GM23248 (cell line): ENCODE measurements at regions not wholly inside any gene's neighbourhood (a gene's known extent, or its start where the extent isn't known, plus 50 kb on each side); places are given as distances from the start of the nearest gene placed in this dataset.
"Not testable (repeated sequence)": the region's sequence is repeated elsewhere in the genome, so short reads cannot be mapped to it uniquely, and the experiment has no call there.

Source experiments
- DNase-seq: peaks from one replicate; pipeline ENCODE4 v3.0.0-alpha.2; 2015
- H2AFZ ChIP-seq: fragments of 200-600 bp; sonication (generic); 2 replicates; pipeline ENCODE4 v1.6.1; 2016; ENCODE audit warnings: antibody characterized with exemption
- H3F3A ChIP-seq: fragments of 200-600 bp; sonication (generic); 2 replicates; pipeline ENCODE4 v1.6.1; 2016; ENCODE audit warnings: mild to moderate bottlenecking, antibody characterized with exemption, mixed run types; ENCODE audit not compliant: insufficient read depth
- H3K27ac ChIP-seq: fragments of 200-600 bp; sonication (generic); 2 replicates; pipeline ENCODE4 v1.5.1; 2016; ENCODE audit warnings: mild to moderate bottlenecking
- H3K27me3 ChIP-seq: fragments of 200-600 bp; sonication (generic); replicated peaks from 2 replicates; pipeline ENCODE4 v1.6.1; 2016; ENCODE audit warnings: mild to moderate bottlenecking; ENCODE audit not compliant: insufficient read depth
- H3K36me3 ChIP-seq: fragments of 200-600 bp; sonication (generic); 2 replicates; pipeline ENCODE4 v1.6.1; 2016; ENCODE audit warnings: low read depth, mild to moderate bottlenecking
- H3K4me1 ChIP-seq: fragments of 200-600 bp; sonication (generic); 2 replicates; pipeline ENCODE4 v1.6.1; 2016; ENCODE audit warnings: mild to moderate bottlenecking; ENCODE audit not compliant: insufficient read depth
- H3K4me2 ChIP-seq: fragments of 200-600 bp; sonication (generic); one replicate; pipeline ENCODE4 v1.6.1; 2016; ENCODE audit warnings: mild to moderate bottlenecking; ENCODE audit not compliant: unreplicated experiment
- H3K4me3 ChIP-seq: fragments of 200-600 bp; sonication (generic); 2 replicates; pipeline ENCODE4 v1.5.1; 2016; ENCODE audit warnings: mild to moderate bottlenecking
- H3K79me2 ChIP-seq: fragments of 200-600 bp; sonication (generic); 2 replicates; pipeline ENCODE4 v1.6.1; 2016; ENCODE audit warnings: mild to moderate bottlenecking; ENCODE audit not compliant: insufficient read depth
- H3K9ac ChIP-seq: fragments of 200-600 bp; sonication (generic); 2 replicates; pipeline ENCODE4 v1.6.1; 2016; ENCODE audit warnings: mild to moderate bottlenecking
- H3K9me2 ChIP-seq: fragments of 200-600 bp; sonication (generic); 2 replicates; pipeline ENCODE4 v1.6.1; 2016; ENCODE audit warnings: mixed run types, mild to moderate bottlenecking, moderate library complexity; ENCODE audit not compliant: insufficient read depth
- H3K9me3 ChIP-seq: fragments of 200-600 bp; sonication (generic); one replicate; pipeline ENCODE4 v1.6.1; 2017; ENCODE audit warnings: low read depth
- H4K20me1 ChIP-seq: fragments of 200-600 bp; sonication (generic); 2 replicates; pipeline ENCODE4 v1.6.0; 2016; ENCODE audit not compliant: insufficient read depth
- EZH2 ChIP-seq: fragments of 200-600 bp; sonication (generic); IDR thresholded peaks from 2 replicates; pipeline ENCODE4 v1.6.1; 2018; ENCODE audit warnings: antibody characterized with exemption, mild to moderate bottlenecking; ENCODE audit not compliant: insufficient read depth, poor library complexity, severe bottlenecking
- EZH2phosphoT487 ChIP-seq: fragments of 200-600 bp; sonication (generic); IDR thresholded peaks from 2 replicates; pipeline ENCODE4 v1.6.1; 2018; ENCODE audit warnings: antibody characterized with exemption, moderate library complexity, mild to moderate bottlenecking, low read depth; ENCODE audit not compliant: insufficient read depth
- WGBS, 2 experiments: methylation state at CpG; one replicate each; pipeline ENCODE4 v1.1.6; 2015 to 2017; ENCODE audit warnings: low lambda C conversion rate in 2 of 2, low coverage in 1 of 2; ENCODE audit errors: missing lambda C conversion rate in 2 of 2; 5-methylcytosine and 5-hydroxymethylcytosine counted together
- in situ Hi-C: fragments of 300-500 bp; cut with MboI; formaldehyde crosslinking; loops from 2 replicates; pipeline ENCODE4 v1.15.0; 2020

DNA sequence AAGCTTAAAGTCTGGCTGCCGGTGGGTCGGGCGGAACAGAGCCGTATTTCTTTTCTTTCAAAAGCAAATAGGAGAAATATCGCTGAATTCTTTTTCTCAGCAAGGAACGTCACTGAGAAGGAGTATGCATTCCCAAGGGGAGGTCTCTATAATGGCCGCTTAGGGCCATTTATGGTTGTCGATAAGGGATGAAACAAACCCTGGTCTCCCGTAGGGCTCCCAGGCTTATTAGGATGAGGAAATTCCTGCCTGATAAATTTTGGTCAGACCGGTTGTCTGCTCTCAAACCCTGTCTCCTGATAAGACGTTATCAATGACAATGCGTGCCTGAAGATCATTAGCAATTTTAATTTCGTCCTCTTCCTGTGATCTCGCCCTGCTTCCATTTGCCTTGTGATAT lies 227.7 kb upstream of the ZEB2 start:
- Histone ChIP-seq H2AFZ (no peak overlapping the region), H4K20me1 (no peaks in the 10 kb centered on the region), H3K27ac (no peak overlapping the region), H3K36me3 (no peaks in the 10 kb centered on the region), H3K4me1 (no peaks in the 10 kb centered on the region), H3K4me2 (no peak overlapping the region), H3F3A (no peaks in the 10 kb centered on the region), H3K79me2 (no peaks in the 10 kb centered on the region), H3K27me3 (no peaks in the 10 kb centered on the region), H3K9ac (no peak overlapping the region), H3K9me3 (no peaks in the 10 kb centered on the region), H3K4me3 (no peak overlapping the region), H3K9me2 (no peaks in the 10 kb centered on the region)
- no peak for TF ChIP-seq EZH2
- TF ChIP-seq EZH2phosphoT487, result no peak
- WGBS, 2 experiments, result 88% methylated on average over 14 of the region's 14 CpGs
- in situ Hi-C loops, result no loop called here
- DNase-seq, result no peak

DNA sequence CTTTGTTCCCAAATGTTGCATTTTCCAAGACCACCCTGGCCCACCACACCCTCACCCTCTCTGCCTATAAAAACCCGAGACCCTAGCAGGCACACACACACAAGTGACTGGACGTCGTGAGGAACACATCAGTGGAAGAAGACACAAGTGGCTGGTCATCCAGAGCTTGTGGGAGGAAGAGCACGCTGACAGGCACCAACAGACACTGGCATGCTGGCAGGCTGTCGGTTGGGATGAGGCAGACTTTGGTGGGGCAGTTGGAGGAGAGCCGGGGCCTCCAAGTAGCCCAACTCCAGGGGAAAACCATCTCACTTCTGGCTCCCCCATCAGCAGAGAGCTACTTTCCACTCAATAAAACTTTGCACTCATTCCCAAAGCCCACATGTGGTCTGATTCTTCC lies 225.5 kb upstream of the ZEB2 start:
- WGBS, 2 experiments, result 74 to 75% methylated on average over 4 to 6 of the region's 6 CpGs
- in situ Hi-C loops, result no loop called here

DNA sequence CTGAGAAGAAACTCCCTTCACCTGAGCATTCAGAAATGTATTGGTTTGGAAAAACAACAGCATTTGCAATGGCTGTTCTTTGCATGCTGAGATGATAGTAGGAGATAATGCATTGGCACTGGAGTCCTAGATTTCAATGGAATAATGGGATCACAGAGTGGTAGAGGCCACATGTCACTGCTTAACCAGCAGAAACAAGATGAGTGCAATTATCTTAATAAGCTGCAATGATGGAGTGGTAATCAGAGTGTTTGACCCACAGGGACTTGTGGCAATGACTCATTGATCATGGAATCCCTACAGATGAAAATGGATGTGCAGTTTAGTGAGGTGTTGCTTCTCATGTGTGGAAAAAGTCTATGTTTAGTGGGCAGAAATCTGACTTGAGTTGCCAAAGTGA lies 218.8 kb upstream of the ZEB2 start:
- Histone ChIP-seq H3K9me2 (0 out of 2 replicates have a peak, but pooled peaks cover 3% of the 10 kb centered on the region), H4K20me1 (no peaks in the 10 kb centered on the region), H3K27ac (no peak overlapping the region), H3K79me2 (no peaks in the 10 kb centered on the region), H3K27me3 (no peaks in the 10 kb centered on the region), H3K36me3 (no peaks in the 10 kb centered on the region), H2AFZ (no peak overlapping the region), H3K4me2 (no peak overlapping the region), H3K9ac (no peak overlapping the region), H3K4me3 (no peak overlapping the region), H3K9me3 (no peaks in the 10 kb centered on the region), H3F3A (no peaks in the 10 kb centered on the region), H3K4me1 (no peaks in the 10 kb centered on the region)
- DNase-seq, result no peak
- in situ Hi-C loops, result no loop called here
- no peak for TF ChIP-seq EZH2phosphoT487
- no peak for TF ChIP-seq EZH2

More for the DNA sequence above, 225.5 kb upstream of the ZEB2 start:
- no peak overlapping the region for H3K4me3 ChIP-seq
- 0 out of 2 replicates have a peak, but pooled peaks cover 3% of the 10 kb centered on the region for H3K9me2 ChIP-seq
- H4K20me1 ChIP-seq, result no peaks in the 10 kb centered on the region
- no peaks in the 10 kb centered on the region for H3K79me2 ChIP-seq
- H3K27me3 ChIP-seq, result no peaks in the 10 kb centered on the region
- no peak overlapping the region for H3K4me2 ChIP-seq
- no peak overlapping the region for H3K9ac ChIP-seq
- no peaks in the 10 kb centered on the region for H3K4me1 ChIP-seq
- H3K27ac ChIP-seq, result no peak overlapping the region
- no peaks in the 10 kb centered on the region for H3F3A ChIP-seq
- no peak overlapping the region for H2AFZ ChIP-seq
- no peaks in the 10 kb centered on the region for H3K36me3 ChIP-seq
- no peak for DNase-seq
- TF ChIP-seq EZH2phosphoT487 (no peak), EZH2 (no peak)
- H3K9me3 ChIP-seq, result no peaks in the 10 kb centered on the region

DNA sequence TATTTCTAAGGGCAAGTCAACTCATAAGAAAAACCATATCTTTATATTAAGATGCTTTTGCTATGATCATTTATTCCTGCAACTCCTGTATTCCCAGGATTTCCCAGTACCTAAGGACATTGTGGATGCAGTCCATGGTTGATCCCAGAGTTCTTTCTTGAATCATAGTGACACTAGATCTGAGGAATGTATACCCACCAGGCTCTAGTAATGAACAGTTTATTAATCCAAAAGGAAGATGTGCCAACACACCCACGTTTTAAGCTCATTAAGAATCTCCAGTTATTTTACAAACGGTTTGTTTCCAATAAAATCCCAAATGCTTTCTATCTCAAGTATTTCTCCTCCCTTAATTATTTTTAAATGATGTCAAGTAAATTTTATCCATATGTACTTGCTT lies 210.8 kb upstream of the ZEB2 start:
- 0 out of 2 replicates have a peak overlapping the region, but pooled peaks have one; percentile 36 for H2AFZ ChIP-seq

DNA sequence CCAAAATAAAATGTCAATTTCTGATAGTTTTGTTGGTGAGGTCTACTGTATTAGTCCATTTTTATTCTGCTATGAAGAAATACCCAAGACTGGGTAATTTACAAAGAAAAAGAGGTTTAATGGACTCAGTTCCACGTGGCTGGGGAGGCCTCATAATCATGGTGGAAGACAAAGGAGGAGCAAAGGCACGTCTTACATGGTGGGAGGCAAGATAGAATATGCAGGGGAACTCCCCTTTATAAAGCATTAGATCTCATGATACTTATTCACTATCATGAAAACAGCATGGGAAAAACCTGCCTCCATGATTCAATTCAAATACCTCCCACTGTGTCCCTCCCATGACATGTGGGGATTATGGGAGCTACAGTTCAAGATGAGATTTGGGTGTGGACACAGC lies 204.5 kb upstream of the ZEB2 start:
- H2AFZ ChIP-seq, H3K27me3 ChIP-seq, H3K4me3 ChIP-seq, H3K36me3 ChIP-seq, H3K4me1 ChIP-seq, H3K4me2 ChIP-seq, DNase-seq, H3K9ac ChIP-seq, H4K20me1 ChIP-seq, H3K27ac ChIP-seq, H3K79me2 ChIP-seq, H3K9me2 ChIP-seq, in situ Hi-C loops, H3K9me3 ChIP-seq, H3F3A ChIP-seq: not testable (repeated sequence)
- 49 to 61% methylated on average over 2 of the region's 2 CpGs for WGBS, 2 experiments

More for the DNA sequence above, 210.8 kb upstream of the ZEB2 start:
- H3K36me3 ChIP-seq, result no peaks in the 10 kb centered on the region
- H3K4me1 ChIP-seq, result peaks cover 11% of the 10 kb centered on the region; the same call in 1 of the 2 replicates
- no peak overlapping the region for H3K9ac ChIP-seq
- TF ChIP-seq EZH2 (no peak), EZH2phosphoT487 (no peak)
- no peaks in the 10 kb centered on the region for H3F3A ChIP-seq
- no peak overlapping the region for H3K27ac ChIP-seq
- no peaks in the 10 kb centered on the region for H4K20me1 ChIP-seq
- no peaks in the 10 kb centered on the region for H3K27me3 ChIP-seq
- no peaks in the 10 kb centered on the region for H3K79me2 ChIP-seq
- in situ Hi-C loops, result no loop called here
- peak; percentile 26 for DNase-seq
- H3K9me2 ChIP-seq, result no peaks in the 10 kb centered on the region
- WGBS, 2 experiments, result 1 to 4% methylated on average over 2 of the region's 2 CpGs
- H3K4me2 ChIP-seq, result peak overlapping the region; percentile 36
- H3K4me3 ChIP-seq, result no peak overlapping the region
- H3K9me3 ChIP-seq, result no peaks in the 10 kb centered on the region
